Glutamatergic neuron (in vitro differentiated cells): ENCODE measurements at regions not wholly inside any gene's neighbourhood (a gene's known extent, or its start where the extent isn't known, plus 50 kb on each side); places are given as distances from the start of the nearest gene placed in this dataset.

Experiments
- DNase-seq: peaks from one replicate; pipeline ENCODE4 v3.0.0; 2022
- H3K27ac Mint-ChIP-seq: one replicate; pipeline ENCODE4 v1.8.0; 2020; ENCODE audit warnings: mild to moderate bottlenecking, mixed read lengths, inconsistent platforms; ENCODE audit not compliant: unreplicated experiment
- H3K27me3 Mint-ChIP-seq: one replicate; pipeline ENCODE4 v1.8.0; 2020; ENCODE audit warnings: mild to moderate bottlenecking, moderate library complexity, mixed read lengths, inconsistent platforms; ENCODE audit not compliant: unreplicated experiment
- H3K36me3 Mint-ChIP-seq: one replicate; pipeline ENCODE4 v1.8.0; 2020; ENCODE audit warnings: mild to moderate bottlenecking, mixed read lengths, inconsistent platforms; ENCODE audit not compliant: unreplicated experiment
- H3K4me1 Mint-ChIP-seq: one replicate; pipeline ENCODE4 v1.8.0; 2020; ENCODE audit warnings: mild to moderate bottlenecking, low read depth, mixed read lengths, inconsistent platforms; ENCODE audit not compliant: unreplicated experiment
- H3K4me3 Mint-ChIP-seq: one replicate; pipeline ENCODE4 v1.8.0; 2020; ENCODE audit warnings: mild to moderate bottlenecking, mixed read lengths, inconsistent platforms; ENCODE audit not compliant: unreplicated experiment
- H3K9me3 Mint-ChIP-seq: one replicate; pipeline ENCODE4 v1.8.0; 2020; ENCODE audit warnings: mild to moderate bottlenecking, moderate library complexity, mixed read lengths, inconsistent platforms; ENCODE audit not compliant: unreplicated experiment
- TF ChIP-seq, protein P1 (sequence below): fragments of 200-600 bp; sonication (generic); IDR thresholded peaks from one replicate; pipeline ENCODE4 v1.5.0; 2021; ENCODE audit not compliant: partially characterized antibody, unreplicated experiment

DNA sequence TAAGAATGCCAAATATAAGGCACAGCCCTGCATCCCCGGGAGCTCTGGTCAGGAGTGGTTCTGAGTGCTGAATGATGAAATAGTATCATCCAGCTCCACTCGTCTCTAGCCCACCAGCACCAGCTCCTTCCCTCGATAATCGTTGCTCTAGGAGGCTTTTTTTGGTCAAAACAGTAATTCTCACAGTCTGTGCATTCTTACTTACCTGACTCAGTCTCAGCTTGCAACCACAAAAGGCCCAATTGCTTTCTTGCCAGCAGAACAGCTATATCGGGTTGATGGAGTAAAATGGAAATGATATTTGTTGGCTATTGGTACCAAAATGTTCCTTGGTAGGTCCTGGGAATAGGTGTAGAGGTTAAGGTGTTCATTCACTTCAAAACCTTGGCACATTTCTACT lies 94.8 kb downstream of the BMP4 start:
- no peaks in the 10 kb centered on the region for H3K36me3 Mint-ChIP-seq
- H3K4me1 Mint-ChIP-seq = no peaks in the 10 kb centered on the region
- H3K9me3 Mint-ChIP-seq = no peaks in the 10 kb centered on the region
- TF ChIP-seq, protein P1, sequence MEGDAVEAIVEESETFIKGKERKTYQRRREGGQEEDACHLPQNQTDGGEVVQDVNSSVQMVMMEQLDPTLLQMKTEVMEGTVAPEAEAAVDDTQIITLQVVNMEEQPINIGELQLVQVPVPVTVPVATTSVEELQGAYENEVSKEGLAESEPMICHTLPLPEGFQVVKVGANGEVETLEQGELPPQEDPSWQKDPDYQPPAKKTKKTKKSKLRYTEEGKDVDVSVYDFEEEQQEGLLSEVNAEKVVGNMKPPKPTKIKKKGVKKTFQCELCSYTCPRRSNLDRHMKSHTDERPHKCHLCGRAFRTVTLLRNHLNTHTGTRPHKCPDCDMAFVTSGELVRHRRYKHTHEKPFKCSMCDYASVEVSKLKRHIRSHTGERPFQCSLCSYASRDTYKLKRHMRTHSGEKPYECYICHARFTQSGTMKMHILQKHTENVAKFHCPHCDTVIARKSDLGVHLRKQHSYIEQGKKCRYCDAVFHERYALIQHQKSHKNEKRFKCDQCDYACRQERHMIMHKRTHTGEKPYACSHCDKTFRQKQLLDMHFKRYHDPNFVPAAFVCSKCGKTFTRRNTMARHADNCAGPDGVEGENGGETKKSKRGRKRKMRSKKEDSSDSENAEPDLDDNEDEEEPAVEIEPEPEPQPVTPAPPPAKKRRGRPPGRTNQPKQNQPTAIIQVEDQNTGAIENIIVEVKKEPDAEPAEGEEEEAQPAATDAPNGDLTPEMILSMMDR = no peak
- DNase-seq = no peak
- H3K4me3 Mint-ChIP-seq = no peak overlapping the region
- no peak overlapping the region for H3K27ac Mint-ChIP-seq
- H3K27me3 Mint-ChIP-seq = peaks cover 2% of the 10 kb centered on the region

DNA sequence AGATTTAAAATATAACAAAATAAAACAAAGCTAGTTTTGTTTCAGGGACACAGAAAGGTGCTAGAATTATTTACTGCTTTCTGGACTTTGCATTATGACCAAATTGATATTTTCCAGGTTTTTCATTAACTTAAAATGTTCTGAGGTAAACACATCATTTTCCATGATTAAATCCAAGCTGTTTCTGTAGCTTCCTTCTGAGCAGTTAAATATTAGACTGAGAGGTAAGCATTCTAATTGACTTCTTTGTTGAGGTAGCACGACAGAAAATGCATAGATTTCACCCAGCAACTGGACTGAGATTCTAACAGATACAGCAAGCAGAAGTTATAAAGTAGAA lies 98.3 kb downstream of the BMP4 start:
- TF ChIP-seq, protein P1 = no peak

DNA sequence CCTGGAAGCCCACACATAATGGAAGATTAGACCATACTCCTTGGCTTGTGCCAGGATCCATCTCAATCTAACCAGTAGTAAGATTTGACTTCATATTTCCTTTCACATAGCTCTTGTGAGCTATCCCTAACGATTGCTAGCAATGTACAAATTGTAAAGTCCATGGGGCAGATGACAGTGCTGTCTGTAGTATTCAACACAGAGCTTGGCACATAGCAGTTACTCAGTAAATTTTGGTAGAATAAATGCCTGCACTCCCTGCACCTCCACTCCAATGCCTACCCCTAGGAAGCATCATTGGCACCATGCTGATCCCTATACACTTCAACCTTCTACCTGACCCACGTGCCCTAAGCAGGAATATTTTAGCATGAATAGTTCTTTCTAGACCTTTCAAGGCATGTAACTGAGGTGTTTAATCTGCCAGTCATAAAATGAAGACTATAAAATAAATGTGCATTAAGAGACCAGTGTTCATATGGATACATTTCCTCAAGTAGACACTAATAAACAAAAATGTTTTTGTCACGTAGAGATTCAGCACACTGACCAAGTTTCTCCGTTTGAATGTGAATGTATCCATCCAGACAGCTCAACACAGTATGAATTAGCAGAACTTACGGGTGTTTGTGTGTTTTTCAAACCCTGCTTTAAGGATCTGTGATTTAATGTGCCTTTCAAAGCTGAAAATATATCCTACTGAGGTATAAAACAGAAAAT lies 98.8 kb downstream of the BMP4 start:
- no peak for DNase-seq
- TF ChIP-seq, protein P1 = no peak
- no peak overlapping the region for H3K4me3 Mint-ChIP-seq
- no peaks in the 10 kb centered on the region for H3K9me3 Mint-ChIP-seq
- H3K4me1 Mint-ChIP-seq = no peaks in the 10 kb centered on the region
- H3K27me3 Mint-ChIP-seq = no peaks in the 10 kb centered on the region
- H3K36me3 Mint-ChIP-seq = no peaks in the 10 kb centered on the region
- H3K27ac Mint-ChIP-seq = no peak overlapping the region

More for the DNA sequence above, 98.3 kb downstream of the BMP4 start:
- Mint-ChIP-seq H3K4me3 (no peak overlapping the region), H3K4me1 (no peaks in the 10 kb centered on the region), H3K27ac (no peak overlapping the region), H3K27me3 (no peaks in the 10 kb centered on the region), H3K36me3 (no peaks in the 10 kb centered on the region), H3K9me3 (no peaks in the 10 kb centered on the region)
- no peak for DNase-seq

DNA sequence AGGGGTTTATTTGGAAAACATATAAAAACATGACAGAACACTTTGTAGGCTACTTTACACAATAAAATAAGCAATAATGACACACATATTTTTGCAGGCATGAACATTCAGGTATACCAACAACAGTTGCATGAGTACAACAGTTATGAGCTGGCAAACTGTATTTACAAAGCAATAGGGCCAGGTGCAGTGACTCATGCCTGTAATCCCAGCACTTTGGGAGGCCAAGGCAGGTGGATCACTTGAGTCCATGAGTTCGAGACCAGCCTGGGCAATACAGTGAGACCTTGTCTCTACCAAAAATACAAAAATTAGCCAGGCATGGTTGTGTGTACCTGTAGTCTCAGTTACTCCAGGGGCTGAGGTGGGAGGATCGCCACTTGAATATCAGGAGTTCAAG lies 101.1 kb downstream of the BMP4 start:
- TF ChIP-seq, protein P1 = no peak
- H3K27me3 Mint-ChIP-seq = no peaks in the 10 kb centered on the region
- no peak for DNase-seq
- H3K4me1 Mint-ChIP-seq = no peaks in the 10 kb centered on the region
- no peaks in the 10 kb centered on the region for H3K9me3 Mint-ChIP-seq
- H3K4me3 Mint-ChIP-seq = no peak overlapping the region
- H3K36me3 Mint-ChIP-seq = no peaks in the 10 kb centered on the region
- H3K27ac Mint-ChIP-seq = no peak overlapping the region

DNA sequence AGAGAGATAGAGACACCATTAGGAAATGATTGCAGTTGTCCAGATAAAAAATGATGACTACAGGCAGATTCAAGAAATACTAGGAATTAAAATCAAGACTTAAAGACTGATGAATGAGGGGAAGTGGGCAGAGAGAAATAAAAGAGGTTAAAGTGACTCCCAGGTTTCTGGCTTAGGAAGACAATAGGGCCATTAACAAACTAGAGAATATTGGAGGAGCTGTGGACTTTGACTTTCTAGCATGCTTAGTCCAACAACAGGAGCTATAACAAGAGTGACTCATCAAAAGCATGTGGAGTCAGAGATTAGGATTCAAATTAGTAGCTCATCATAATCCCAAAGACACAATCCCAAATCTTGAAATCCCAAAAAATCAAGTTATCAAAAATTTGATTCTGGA lies 101.5 kb downstream of the BMP4 start:
- Mint-ChIP-seq H3K36me3 (no peaks in the 10 kb centered on the region), H3K27me3 (no peaks in the 10 kb centered on the region), H3K27ac (no peak overlapping the region), H3K4me3 (no peak overlapping the region), H3K9me3 (no peaks in the 10 kb centered on the region), H3K4me1 (no peaks in the 10 kb centered on the region)
- TF ChIP-seq, protein P1 = no peak
- DNase-seq = no peak
